H54 (cell line): ENCODE measurements at regions not wholly inside any gene's neighbourhood (a gene's known extent, or its start where the extent isn't known, plus 50 kb on each side); places are given as distances from the start of the nearest gene placed in this dataset.

Experiments
- DNase-seq: peaks from one replicate; pipeline ENCODE4 v3.0.0; 2011; ENCODE audit warnings: low spot score, mixed read lengths; ENCODE audit not compliant: insufficient read length
- FAIRE-seq: peaks from 3 replicates; lab custom pipeline; 2011; peaks lifted over from hg19 to GRCh38; lab: Jason Lieb, UNC
- POLR2A ChIP-seq: IDR thresholded peaks from 2 replicates; pipeline ENCODE4 v1.6.1; 2011; ENCODE audit warnings: low read depth, mild to moderate bottlenecking, low read length

- no peak for FAIRE-seq
- no peak for TF ChIP-seq POLR2A
- no peak for DNase-seq
Measured at GRCh38 chr10:3535001-3535400, 250.0 kb downstream of the KLF6 start.

GRCh38 chr10:3534433-3534832 is 250.6 kb downstream of the KLF6 start:
- DNase-seq = no peak
- no peak for TF ChIP-seq POLR2A
- FAIRE-seq = no peak

GRCh38 chr10:3533296-3533695 is 251.7 kb downstream of the KLF6 start:
- no peak for TF ChIP-seq POLR2A
- DNase-seq (no peak), FAIRE-seq (no peak)

- FAIRE-seq = no peak
- peak; percentile 55 for DNase-seq
- peak; percentile 13; the same call in 1 of the 2 replicates for TF ChIP-seq POLR2A
Measured at GRCh38 chr10:3532644-3533043, 252.4 kb downstream of the KLF6 start.

- TF ChIP-seq POLR2A = no peak
- FAIRE-seq (no peak), DNase-seq (no peak)
Measured at GRCh38 chr10:3531670-3532069, 253.3 kb downstream of the KLF6 start.

GRCh38 chr10:3530783-3531645 is 254.0 kb downstream of the KLF6 start:
- DNase-seq (no peak), FAIRE-seq (no peak)
- TF ChIP-seq POLR2A = no peak

GRCh38 chr10:3530346-3530745 is 254.7 kb downstream of the KLF6 start:
- DNase-seq (no peak), FAIRE-seq (no peak)
- TF ChIP-seq POLR2A = no peak

GRCh38 chr10:3529691-3530090 is 255.3 kb downstream of the KLF6 start:
- no peak for DNase-seq
- no peak for TF ChIP-seq POLR2A
- no peak for FAIRE-seq

GRCh38 chr10:3528823-3529403 is 256.1 kb downstream of the KLF6 start:
- DNase-seq = no peak
- TF ChIP-seq POLR2A = no peak
- no peak for FAIRE-seq

- DNase-seq (no peak), FAIRE-seq (no peak)
- TF ChIP-seq POLR2A = no peak
Measured at GRCh38 chr10:3528271-3528670, 256.7 kb downstream of the KLF6 start.

GRCh38 chr10:3527869-3528268 is 257.1 kb downstream of the KLF6 start:
- FAIRE-seq (no peak), DNase-seq (no peak)
- no peak for TF ChIP-seq POLR2A

GRCh38 chr10:3526727-3527501 is 258.1 kb downstream of the KLF6 start:
- no peak for TF ChIP-seq POLR2A

GRCh38 chr10:3525832-3526449 is 259.1 kb downstream of the KLF6 start:
- TF ChIP-seq POLR2A = no peak
- DNase-seq (peak; percentile 79), FAIRE-seq (peak; percentile 62)

More at GRCh38 chr10:3526727-3527501, 258.1 kb downstream of the KLF6 start:
- FAIRE-seq (no peak), DNase-seq (no peak)

GRCh38 chr10:3524086-3524960 is 260.7 kb downstream of the KLF6 start:
- no peak for DNase-seq
- FAIRE-seq = no peak
- TF ChIP-seq POLR2A = no peak
